Neural cell (in vitro differentiated cells): ENCODE measurements at regions not wholly inside any gene's neighbourhood (a gene's known extent, or its start where the extent isn't known, plus 50 kb on each side); places are given as distances from the start of the nearest gene placed in this dataset.

Experiments
- H2AFZ ChIP-seq: fragments of 200-600, 300-800 bp; sonication (generic), shearing (Covaris generic); 2 replicates; pipeline ENCODE4 v1.6.0; 2014; ENCODE audit warnings: low read depth, mild to moderate bottlenecking, antibody characterized with exemption, low read length, moderate library complexity
- H3F3A ChIP-seq: fragments of 200-600 bp; shearing (Covaris generic); 2 replicates; pipeline ENCODE4 v1.6.1; 2016; ENCODE audit warnings: mild to moderate bottlenecking, moderate library complexity, mixed read lengths, antibody characterized with exemption, low read length; ENCODE audit not compliant: insufficient read depth, poor library complexity, severe bottlenecking
- H3K27ac ChIP-seq: fragments of 200-600, 300-800 bp; sonication (generic), shearing (Covaris generic); 2 replicates; pipeline ENCODE4 v1.5.1; 2014; ENCODE audit warnings: mild to moderate bottlenecking, low read length, moderate library complexity
- H3K27me3 ChIP-seq: fragments of 300-800, 200-600 bp; sonication (generic), shearing (Covaris generic); 2 replicates; pipeline ENCODE4 v1.6.0; 2014; ENCODE audit warnings: mild to moderate bottlenecking, low read depth, low read length, moderate library complexity; ENCODE audit not compliant: insufficient read depth
- H3K36me3 ChIP-seq: fragments of 300-800, 200-600 bp; sonication (generic), shearing (Covaris generic); 2 replicates; pipeline ENCODE4 v1.5.1; 2014; ENCODE audit warnings: mild to moderate bottlenecking, antibody characterized with exemption, low read length, moderate library complexity; ENCODE audit not compliant: insufficient read depth
- H3K4me2 ChIP-seq: fragments of 300-800, 200-600 bp; sonication (generic), shearing (Covaris generic); 2 replicates; pipeline ENCODE4 v1.6.0; 2014; ENCODE audit warnings: mild to moderate bottlenecking, low read length
- H3K4me3 ChIP-seq: fragments of 300-800, 200-600 bp; sonication (generic), shearing (Covaris generic); 2 replicates; pipeline ENCODE4 v1.5.1; 2014; ENCODE audit warnings: mild to moderate bottlenecking, low read length, moderate library complexity
- H3K79me2 ChIP-seq: fragments of 200-600 bp; shearing (Covaris generic); replicated peaks from 2 replicates; pipeline ENCODE4 v1.6.0; 2014; ENCODE audit warnings: mild to moderate bottlenecking, low read length, moderate library complexity; ENCODE audit not compliant: insufficient read depth
- H3K9ac ChIP-seq: fragments of 300-800, 200-600 bp; sonication (generic), shearing (Covaris generic); 2 replicates; pipeline ENCODE4 v1.6.1; 2016; ENCODE audit warnings: mild to moderate bottlenecking, low read length, mixed read lengths
- H3K9me2 ChIP-seq: fragments of 200-600 bp; shearing (Covaris generic); 2 replicates; pipeline ENCODE4 v1.6.1; 2016; ENCODE audit warnings: mild to moderate bottlenecking, low read length, mixed read lengths; ENCODE audit not compliant: insufficient read depth
- H3K9me3 ChIP-seq: fragments of 200-600, 300-800 bp; sonication (generic), shearing (Covaris generic); 2 replicates; pipeline ENCODE4 v1.6.1; 2016; ENCODE audit warnings: mild to moderate bottlenecking, mixed run types, low read length, moderate library complexity, mixed read lengths
- H4K20me1 ChIP-seq: fragments of 200-600 bp; shearing (Covaris generic); 2 replicates; pipeline ENCODE4 v1.6.1; 2016; ENCODE audit warnings: mild to moderate bottlenecking, mixed run types; ENCODE audit not compliant: insufficient read depth
- EP300 ChIP-seq: fragments of 450-650 bp; conservative IDR thresholded peaks from 2 replicates; pipeline ENCODE4 v1.6.1; 2014; ENCODE audit warnings: antibody characterized with exemption, mild to moderate bottlenecking, moderate library complexity; ENCODE audit not compliant: poor library complexity, severe bottlenecking
- EZH2 ChIP-seq: fragments of 200-600, 300-800 bp; shearing (Covaris generic), sonication (generic); IDR thresholded peaks from 2 replicates; pipeline ENCODE4 v1.6.1; 2014; ENCODE audit warnings: antibody characterized with exemption, low read length, borderline replicate concordance, mild to moderate bottlenecking; ENCODE audit not compliant: insufficient read depth, poor library complexity, severe bottlenecking
- MXI1 ChIP-seq: fragments of 450-650 bp; conservative IDR thresholded peaks from 2 replicates; pipeline ENCODE4 v1.6.1; 2014; ENCODE audit warnings: antibody characterized with exemption, mild to moderate bottlenecking; ENCODE audit not compliant: poor library complexity, severe bottlenecking
- POLR2AphosphoS5 ChIP-seq: IDR thresholded peaks from 2 replicates; pipeline ENCODE4 v1.6.1; 2012
- RAD21 ChIP-seq: fragments of 450-650 bp; conservative IDR thresholded peaks from 2 replicates; pipeline ENCODE4 v1.6.1; 2014; ENCODE audit warnings: antibody characterized with exemption, mild to moderate bottlenecking, moderate library complexity
- REST ChIP-seq: IDR thresholded peaks from 2 replicates; pipeline ENCODE4 v1.6.1; 2012; ENCODE audit warnings: borderline replicate concordance
- TAF1 ChIP-seq: IDR thresholded peaks from 2 replicates; pipeline ENCODE4 v1.6.1; 2012; ENCODE audit warnings: low read depth
- TF ChIP-seq, protein P1 (sequence below): fragments of 450-650 bp; IDR thresholded peaks from 2 replicates; pipeline ENCODE4 v1.5.1; 2014; ENCODE audit warnings: antibody characterized with exemption, mild to moderate bottlenecking, moderate library complexity; ENCODE audit not compliant: poor library complexity, severe bottlenecking

- Histone ChIP-seq H2AFZ (no peak overlapping the region), H3K27ac (no peak overlapping the region), H3K4me3 (no peak overlapping the region), H3K9me3 (no peaks in the 10 kb centered on the region), H3K27me3 (no peaks in the 10 kb centered on the region), H3K4me2 (no peak overlapping the region), H3K9me2 (no peaks in the 10 kb centered on the region), H4K20me1 (no peaks in the 10 kb centered on the region), H3K36me3 (no peaks in the 10 kb centered on the region), H3F3A (no peaks in the 10 kb centered on the region), H3K9ac (no peak overlapping the region), H3K79me2 (no peaks in the 10 kb centered on the region)
- TF ChIP-seq REST (no peak), MXI1 (no peak), RAD21 (no peak)
- TF ChIP-seq, protein P1, sequence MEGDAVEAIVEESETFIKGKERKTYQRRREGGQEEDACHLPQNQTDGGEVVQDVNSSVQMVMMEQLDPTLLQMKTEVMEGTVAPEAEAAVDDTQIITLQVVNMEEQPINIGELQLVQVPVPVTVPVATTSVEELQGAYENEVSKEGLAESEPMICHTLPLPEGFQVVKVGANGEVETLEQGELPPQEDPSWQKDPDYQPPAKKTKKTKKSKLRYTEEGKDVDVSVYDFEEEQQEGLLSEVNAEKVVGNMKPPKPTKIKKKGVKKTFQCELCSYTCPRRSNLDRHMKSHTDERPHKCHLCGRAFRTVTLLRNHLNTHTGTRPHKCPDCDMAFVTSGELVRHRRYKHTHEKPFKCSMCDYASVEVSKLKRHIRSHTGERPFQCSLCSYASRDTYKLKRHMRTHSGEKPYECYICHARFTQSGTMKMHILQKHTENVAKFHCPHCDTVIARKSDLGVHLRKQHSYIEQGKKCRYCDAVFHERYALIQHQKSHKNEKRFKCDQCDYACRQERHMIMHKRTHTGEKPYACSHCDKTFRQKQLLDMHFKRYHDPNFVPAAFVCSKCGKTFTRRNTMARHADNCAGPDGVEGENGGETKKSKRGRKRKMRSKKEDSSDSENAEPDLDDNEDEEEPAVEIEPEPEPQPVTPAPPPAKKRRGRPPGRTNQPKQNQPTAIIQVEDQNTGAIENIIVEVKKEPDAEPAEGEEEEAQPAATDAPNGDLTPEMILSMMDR, result no peak
Observed at GRCh38 chr2:116877274-116877673, 937.2 kb upstream of the DDX18 start.

GRCh38 chr2:116877944-116878343 is 936.5 kb upstream of the DDX18 start:
- Histone ChIP-seq H2AFZ (no peak overlapping the region), H3K4me3 (no peak overlapping the region), H3K79me2 (no peaks in the 10 kb centered on the region), H3K9ac (no peak overlapping the region), H3F3A (no peaks in the 10 kb centered on the region), H3K9me2 (no peaks in the 10 kb centered on the region), H3K27me3 (no peaks in the 10 kb centered on the region), H4K20me1 (no peaks in the 10 kb centered on the region), H3K27ac (no peak overlapping the region), H3K9me3 (no peaks in the 10 kb centered on the region), H3K4me2 (no peak overlapping the region), H3K36me3 (no peaks in the 10 kb centered on the region)
- no peak for TF ChIP-seq POLR2AphosphoS5
- TF ChIP-seq TAF1, result no peak
- TF ChIP-seq, protein P1, result no peak
- no peak for TF ChIP-seq EP300
- no peak for TF ChIP-seq EZH2
- TF ChIP-seq MXI1, result no peak
- TF ChIP-seq REST, result no peak
